Activated CD8-positive, alpha-beta memory T cell treated with anti-CD3 and anti-CD28 coated beads for 4 hours (primary cell): ENCODE measurements at regions not wholly inside any gene's neighbourhood (a gene's known extent, or its start where the extent isn't known, plus 50 kb on each side); places are given as distances from the start of the nearest gene placed in this dataset.
"Not testable (repeated sequence)": the region's sequence is repeated elsewhere in the genome, so short reads cannot be mapped to it uniquely, and the experiment has no call there.

Experiments
- DNase-seq, 2 donors: peaks; one replicate each; pipeline ENCODE4 v3.0.0-alpha.2; 2020; ENCODE audit warnings: low read depth in 2 of 2

- no peak for DNase-seq
Measured at GRCh38 chr2:40690525-40690924, 238.6 kb upstream of the SLC8A1 start.

DNA sequence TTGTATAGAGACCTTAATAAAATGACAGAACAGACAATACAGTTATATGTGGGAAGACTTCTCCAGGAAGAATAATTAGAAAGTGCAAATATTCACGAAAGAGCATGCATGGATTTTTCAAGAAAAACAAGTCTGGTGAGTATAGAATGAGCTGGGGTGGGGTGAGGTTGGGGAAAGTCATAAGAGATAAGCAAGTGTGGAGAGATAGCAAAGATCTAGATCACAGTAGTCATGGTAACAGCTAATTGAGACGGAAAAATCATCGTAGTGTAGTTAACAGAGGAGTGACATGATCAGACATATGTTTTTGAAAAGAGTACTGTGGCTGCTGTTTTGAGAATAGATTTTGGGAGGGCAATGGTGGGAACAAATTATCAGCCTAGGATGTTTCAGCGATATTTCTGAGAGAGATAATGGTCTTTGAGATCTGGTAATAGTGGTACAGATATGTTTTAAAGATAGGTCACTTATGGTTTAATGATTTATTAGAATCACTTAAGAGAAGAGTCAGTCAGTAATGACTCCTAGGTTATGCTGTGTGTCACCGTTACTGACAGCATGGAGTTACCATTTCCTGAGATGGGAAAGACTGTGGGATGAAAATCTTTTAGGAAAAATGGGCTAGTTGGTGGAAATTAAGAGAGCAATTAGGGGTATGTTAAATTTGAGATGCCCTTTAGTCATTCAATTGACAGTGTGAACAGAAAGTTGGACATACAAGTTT, 248.5 kb upstream of the SLC8A1 start:
- no peak for DNase-seq

DNA sequence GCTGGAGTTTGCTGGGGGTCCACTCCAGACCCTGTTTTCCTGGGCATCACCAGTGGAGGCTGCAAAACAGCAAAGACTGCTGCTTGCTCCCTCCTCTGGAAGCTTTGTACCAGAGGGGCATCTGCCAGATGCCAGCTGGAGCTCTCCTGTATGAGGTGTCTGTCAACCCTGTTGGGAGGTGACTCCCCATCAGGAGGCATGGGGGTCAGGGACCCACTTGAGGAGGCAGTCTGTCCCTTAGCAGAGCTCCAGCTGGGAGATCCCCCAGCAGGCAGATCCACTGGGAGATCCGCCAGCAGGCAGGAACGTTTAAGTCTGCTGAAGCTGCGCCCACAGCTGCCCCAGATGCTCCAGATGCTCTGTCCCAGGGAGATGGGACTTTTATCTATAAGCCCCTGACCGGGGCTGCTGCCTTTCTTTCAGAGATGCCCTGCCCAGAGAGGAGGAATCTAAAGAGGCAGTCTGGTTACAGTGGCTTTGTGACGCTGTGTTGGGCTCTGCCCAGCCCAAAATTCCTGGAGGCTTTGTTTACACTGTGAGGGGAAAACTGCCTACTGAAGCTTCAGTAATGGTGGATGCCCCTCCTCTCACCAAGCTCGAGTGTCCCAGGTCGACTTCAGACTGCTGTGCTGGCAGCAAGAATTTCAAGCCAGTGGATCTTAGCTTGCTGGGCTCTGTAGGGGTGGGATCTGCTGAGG, 260.5 kb upstream of the SLC8A1 start:
- DNase-seq: not testable (repeated sequence)

DNA sequence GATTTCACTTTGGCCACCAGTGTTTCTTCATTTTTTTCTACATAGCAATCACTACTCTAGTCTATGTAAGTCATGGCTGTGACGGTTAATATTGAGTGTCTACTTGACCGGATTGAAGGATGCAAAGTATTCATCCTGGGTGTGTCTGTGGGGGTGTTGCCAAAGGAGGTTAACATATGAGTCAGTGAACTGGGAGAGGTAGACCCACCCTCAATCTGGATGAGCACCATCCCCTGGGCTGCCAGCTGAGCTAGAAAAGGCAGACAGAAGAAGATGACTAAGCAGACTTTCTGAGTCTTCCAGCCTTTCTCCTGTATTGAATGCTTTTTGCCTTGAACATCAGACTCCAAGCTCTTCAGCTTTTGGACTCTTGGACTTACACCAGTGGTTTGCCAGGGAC, 265.0 kb upstream of the SLC8A1 start:
- DNase-seq: no peak

- no peak for DNase-seq
Measured at GRCh38 chr2:40719414-40719813, 267.5 kb upstream of the SLC8A1 start.

- DNase-seq: no peak
Measured at GRCh38 chr2:40721595-40721994, 269.7 kb upstream of the SLC8A1 start.

DNA sequence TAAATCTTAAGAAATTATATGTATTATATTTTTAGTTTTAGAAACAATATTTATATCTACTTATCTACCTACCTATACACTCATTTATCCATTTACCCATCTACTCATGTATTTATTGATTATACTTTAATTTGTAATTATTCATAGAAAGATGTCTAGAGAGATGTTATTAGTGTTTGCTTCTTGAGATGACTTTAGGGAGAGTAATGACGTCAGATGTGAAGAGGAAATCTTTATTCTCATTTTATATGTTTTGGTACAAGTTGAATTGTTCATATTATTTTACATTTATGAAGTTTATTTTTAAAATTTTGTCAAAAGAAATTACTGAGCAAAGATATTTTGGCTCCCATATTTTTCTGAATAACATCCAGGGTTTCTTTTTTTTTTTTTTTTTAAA, 271.3 kb upstream of the SLC8A1 start:
- DNase-seq: no peak

DNA sequence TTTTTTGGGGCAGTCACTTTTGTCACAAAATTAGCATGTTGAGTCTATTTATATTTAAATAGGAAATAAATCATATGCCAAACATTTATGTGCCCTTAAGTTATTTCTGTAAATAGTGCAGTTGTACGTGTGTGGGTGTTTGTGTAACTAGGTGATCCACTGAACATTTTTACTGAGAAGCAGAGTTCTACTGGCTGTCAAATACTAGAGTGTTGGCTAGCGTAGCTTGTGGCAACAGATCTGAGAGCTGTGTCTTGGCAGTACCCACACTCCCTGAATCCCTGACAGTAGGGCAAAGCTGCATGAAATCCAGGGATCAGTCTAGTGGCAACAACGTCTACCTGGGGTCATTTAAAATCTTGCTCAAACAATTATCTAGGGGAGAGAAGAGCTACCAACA, 273.1 kb upstream of the SLC8A1 start:
- DNase-seq: no peak

- no peak for DNase-seq
Measured at GRCh38 chr2:40725950-40726349, 274.1 kb upstream of the SLC8A1 start.

DNA sequence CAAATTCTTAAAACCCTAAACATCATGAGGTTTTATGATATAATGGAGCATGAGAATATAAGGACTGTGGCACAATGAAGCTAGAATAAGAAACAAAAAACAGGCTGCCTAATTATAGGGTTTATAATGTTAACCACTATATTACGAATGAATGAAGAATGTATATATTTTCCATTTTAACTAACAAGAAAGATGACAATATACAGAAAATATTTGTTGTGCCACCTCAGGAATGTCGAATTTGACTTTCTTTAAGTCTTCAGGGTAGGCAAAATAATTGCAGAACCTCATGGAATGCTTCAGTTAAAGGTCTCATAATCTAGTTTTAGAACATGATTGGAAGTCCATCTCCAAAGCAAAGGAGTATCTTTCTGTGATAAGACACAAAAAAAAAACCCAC, 282.9 kb upstream of the SLC8A1 start:
- no peak for DNase-seq

DNA sequence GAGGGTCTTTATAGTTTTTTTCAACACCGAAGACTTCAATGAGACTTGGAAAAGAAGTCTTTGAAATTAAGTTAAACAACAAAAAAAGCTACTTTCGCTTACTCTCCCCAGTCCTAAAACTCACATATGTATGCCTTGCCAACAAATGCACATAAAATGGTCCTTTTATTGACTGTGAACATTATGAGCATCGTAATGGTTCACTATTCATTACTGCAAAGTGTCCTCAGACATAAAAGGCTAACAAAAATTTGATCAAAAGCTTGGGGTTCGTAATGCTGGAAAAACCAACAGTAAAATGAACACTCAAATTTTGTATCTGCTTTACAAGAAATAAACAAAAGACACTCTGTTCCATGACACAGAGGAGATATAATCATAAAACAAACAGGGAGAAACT, 285.3 kb upstream of the SLC8A1 start:
- DNase-seq: no peak

GRCh38 chr2:40740419-40740818, 288.5 kb upstream of the SLC8A1 start:
- DNase-seq: no peak

- DNase-seq: no peak
Measured at GRCh38 chr2:40741532-40741931, 289.6 kb upstream of the SLC8A1 start.

- DNase-seq: no peak
Measured at GRCh38 chr2:40746191-40746590, 294.3 kb upstream of the SLC8A1 start.

DNA sequence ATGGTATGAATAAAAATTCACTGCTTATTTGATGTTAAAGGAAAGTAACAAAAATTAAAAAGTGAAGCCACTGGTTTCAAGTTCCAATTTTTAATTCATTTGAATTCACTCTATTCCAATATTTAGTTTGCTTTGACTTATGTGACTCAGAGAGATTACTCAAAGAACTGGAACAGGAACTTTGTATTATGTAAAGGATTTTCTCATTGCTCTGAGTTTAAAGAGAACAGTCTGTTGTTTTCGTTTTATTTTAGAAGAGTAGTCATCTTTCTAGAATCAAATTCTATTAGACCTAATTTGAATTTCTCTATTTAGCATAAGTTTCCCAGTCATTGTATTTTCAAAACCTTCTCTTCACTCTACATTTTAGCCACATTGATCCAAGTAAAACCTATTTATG, 300.1 kb upstream of the SLC8A1 start:
- DNase-seq: no peak

DNA sequence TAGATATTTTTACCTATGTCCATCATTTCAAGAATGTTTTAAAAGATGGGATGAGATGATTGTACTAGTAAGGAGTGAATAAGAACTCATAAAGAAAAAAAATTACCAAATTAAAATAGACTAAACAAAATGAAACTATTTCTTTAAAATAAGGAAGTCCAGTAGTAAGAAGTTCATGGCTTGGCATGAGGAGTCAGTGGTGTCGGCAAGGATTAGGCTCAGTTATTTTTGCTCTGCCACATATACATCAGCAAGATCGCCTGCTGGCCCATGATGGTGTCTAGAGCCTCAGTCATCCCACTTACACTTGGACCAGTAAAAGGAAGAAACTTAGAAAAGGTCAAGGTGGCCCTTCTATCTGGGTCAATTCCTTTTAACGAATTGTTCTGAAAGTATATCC, 300.9 kb upstream of the SLC8A1 start:
- no peak for DNase-seq

- no peak for DNase-seq
Measured at GRCh38 chr2:40754912-40755311, 303.0 kb upstream of the SLC8A1 start.

GRCh38 chr2:40758401-40759155, 306.7 kb upstream of the SLC8A1 start:
- no peak for DNase-seq

GRCh38 chr2:40760071-40760666, 308.3 kb upstream of the SLC8A1 start:
- no peak for DNase-seq

- DNase-seq: no peak
Measured at GRCh38 chr2:40773291-40773690, 321.4 kb upstream of the SLC8A1 start.

DNA sequence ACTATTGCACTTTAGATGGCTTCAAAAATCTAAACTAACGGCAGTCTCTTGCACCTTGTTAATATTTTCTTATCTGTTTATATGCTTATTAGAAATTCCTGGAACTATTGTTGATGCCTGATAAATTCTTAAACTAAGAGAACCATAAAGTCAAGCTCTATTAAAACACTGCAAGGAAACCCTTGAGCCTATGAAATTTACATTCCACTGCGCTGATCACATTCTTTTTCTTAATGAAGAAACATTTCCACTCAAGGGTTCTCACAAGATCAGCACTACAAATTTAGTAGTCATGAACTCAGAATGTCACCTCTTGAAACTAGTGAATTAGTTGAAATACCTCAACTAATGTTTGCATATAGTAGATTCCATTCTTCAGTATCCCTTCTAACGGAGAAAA, 331.8 kb upstream of the SLC8A1 start:
- no peak for DNase-seq

DNA sequence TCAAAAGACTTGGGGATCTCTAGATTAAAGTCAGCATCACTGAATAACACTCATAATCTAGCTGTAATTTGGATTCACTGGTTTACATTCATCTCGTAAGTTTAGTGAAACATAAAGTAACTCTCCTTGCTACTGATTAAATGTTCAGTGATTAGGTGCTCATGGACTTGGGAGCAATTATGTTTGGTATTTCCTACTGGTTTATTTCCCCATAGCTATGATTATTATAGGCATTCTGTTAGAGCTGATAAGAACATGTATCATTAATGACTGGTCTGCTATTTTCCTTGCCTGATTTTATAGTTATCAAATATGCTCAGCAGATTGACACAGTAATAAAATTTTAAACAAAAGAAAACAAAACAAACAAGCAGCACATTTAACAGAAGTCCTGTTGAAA, 334.7 kb upstream of the SLC8A1 start:
- DNase-seq: no peak

DNA sequence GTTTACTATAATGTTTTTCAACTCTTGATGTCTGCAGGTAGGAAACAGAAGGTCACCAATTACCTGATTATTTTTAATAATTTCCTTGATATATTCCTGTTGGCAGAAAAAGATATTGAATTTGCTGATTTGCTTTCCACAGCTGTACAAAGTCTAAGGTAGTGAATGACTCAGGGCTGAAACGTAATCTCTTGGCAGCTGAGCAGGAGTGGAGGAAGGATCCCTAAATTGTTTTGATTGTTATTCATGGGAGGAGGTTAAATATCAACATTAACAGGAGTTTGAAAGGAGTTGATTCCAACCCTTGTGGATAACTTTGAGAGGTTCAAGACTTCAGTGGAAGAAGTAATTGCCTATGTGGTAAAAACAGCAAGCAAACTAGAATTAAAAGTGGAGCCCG, 345.2 kb upstream of the SLC8A1 start:
- DNase-seq: no peak
